SU-DHL-6 (cell line): ENCODE measurements at regions not wholly inside any gene's neighbourhood (a gene's known extent, or its start where the extent isn't known, plus 50 kb on each side); places are given as distances from the start of the nearest gene placed in this dataset.

Experiments
- H2AFZ ChIP-seq: fragments of 200-600 bp; sonication (generic); 2 replicates; pipeline ENCODE4 v1.6.1; 2014; ENCODE audit warnings: low read depth, mild to moderate bottlenecking, moderate library complexity, mixed read lengths, antibody characterized with exemption, low read length; ENCODE audit not compliant: severe bottlenecking
- H3F3A ChIP-seq: fragments of 200-600 bp; shearing (Covaris generic); 2 replicates; pipeline ENCODE4 v1.6.0; 2016; ENCODE audit warnings: antibody characterized with exemption, mild to moderate bottlenecking; ENCODE audit not compliant: insufficient read depth
- H3K27ac ChIP-seq: fragments of 200-600 bp; sonication (generic); 2 replicates; pipeline ENCODE4 v1.5.1; 2016; ENCODE audit warnings: low read depth, mild to moderate bottlenecking, low read length, moderate library complexity, mixed read lengths
- H3K27me3 ChIP-seq: fragments of 200-600 bp; sonication (generic), shearing (Covaris generic); 2 replicates; pipeline ENCODE4 v1.6.0; 2014; ENCODE audit warnings: mild to moderate bottlenecking, low read length
- H3K36me3 ChIP-seq: fragments of 200-600 bp; sonication (generic); 2 replicates; pipeline ENCODE4 v1.6.1; 2014; ENCODE audit warnings: mild to moderate bottlenecking, low read length, mixed read lengths
- H3K4me2 ChIP-seq: fragments of 300-600, 200-600 bp; shearing (Covaris generic), sonication (generic); 2 replicates; pipeline ENCODE4 v1.6.0; 2014; ENCODE audit warnings: low read length, low read depth, mild to moderate bottlenecking; ENCODE audit not compliant: poor library complexity, severe bottlenecking
- H3K4me3 ChIP-seq: fragments of 200-600 bp; sonication (generic); 2 replicates; pipeline ENCODE4 v1.5.1; 2014; ENCODE audit warnings: antibody characterized with exemption, low read length, mild to moderate bottlenecking, mixed read lengths; ENCODE audit not compliant: insufficient read depth, poor library complexity, severe bottlenecking
- H3K79me2 ChIP-seq: fragments of 200-600 bp; sonication (generic); 2 replicates; pipeline ENCODE4 v1.6.1; 2014; ENCODE audit warnings: mild to moderate bottlenecking, low read length, moderate library complexity; ENCODE audit not compliant: insufficient read depth
- H3K9ac ChIP-seq: fragments of 200-600 bp; sonication (generic); 2 replicates; pipeline ENCODE4 v1.7.0; 2014; ENCODE audit warnings: mild to moderate bottlenecking, low read length
- H3K9me2 ChIP-seq: fragments of 200-600 bp; sonication (generic); replicated peaks from 2 replicates; pipeline ENCODE4 v1.6.1; 2014; ENCODE audit warnings: low read length; ENCODE audit not compliant: insufficient read depth
- H3K9me3 ChIP-seq: fragments of 200-600 bp; sonication (generic); 2 replicates; pipeline ENCODE4 v1.6.1; 2014; ENCODE audit warnings: low read length, mixed read lengths; ENCODE audit not compliant: insufficient read depth
- H4K20me1 ChIP-seq: fragments of 200-600 bp; sonication (generic); 2 replicates; pipeline ENCODE4 v1.6.1; 2014; ENCODE audit warnings: low read depth, mild to moderate bottlenecking, antibody characterized with exemption, low read length, moderate library complexity, mixed read lengths
- CTCF ChIP-seq: fragments of 200-600 bp; sonication (generic); IDR thresholded peaks from one replicate; pipeline ENCODE4 v1.5.1; 2017; ENCODE audit warnings: antibody characterized with exemption, mild to moderate bottlenecking, low read length, moderate library complexity; ENCODE audit not compliant: insufficient read depth, poor library complexity, severe bottlenecking
- EZH2phosphoT487 ChIP-seq: fragments of 200-600 bp; sonication (generic), shearing (Covaris generic); conservative IDR thresholded peaks from 2 replicates; pipeline ENCODE4 v1.6.1; 2018; ENCODE audit warnings: mild to moderate bottlenecking, antibody characterized with exemption, low read length, moderate library complexity, mixed read lengths

- H3K9me3 ChIP-seq: no peaks in the 10 kb centered on the region
- H3K27me3 ChIP-seq: no peaks in the 10 kb centered on the region
- H4K20me1 ChIP-seq: 0 out of 2 replicates have a peak, but pooled peaks cover 2% of the 10 kb centered on the region
- no peaks in the 10 kb centered on the region for H3K79me2 ChIP-seq
- no peaks in the 10 kb centered on the region for H3K36me3 ChIP-seq
- no peaks in the 10 kb centered on the region for H3K9me2 ChIP-seq
- no peak overlapping the region for H3K4me3 ChIP-seq
- no peak overlapping the region for H3K9ac ChIP-seq
- H3F3A ChIP-seq: no peaks in the 10 kb centered on the region
- H3K4me2 ChIP-seq: no peak overlapping the region
- no peak overlapping the region for H2AFZ ChIP-seq
- TF ChIP-seq CTCF (no peak), EZH2phosphoT487 (no peak)
- no peak overlapping the region for H3K27ac ChIP-seq
Observed at GRCh38 chr7:110051372-110051771, 1039.6 kb upstream of the LRRN3 start.

GRCh38 chr7:110056331-110056730 lies 1034.6 kb upstream of the LRRN3 start:
- Histone ChIP-seq H3K9ac (no peak overlapping the region), H3K4me3 (no peak overlapping the region), H4K20me1 (no peaks in the 10 kb centered on the region), H3F3A (no peaks in the 10 kb centered on the region), H3K36me3 (no peaks in the 10 kb centered on the region), H3K9me2 (no peaks in the 10 kb centered on the region), H3K79me2 (no peaks in the 10 kb centered on the region), H3K27me3 (no peaks in the 10 kb centered on the region), H3K27ac (no peak overlapping the region), H2AFZ (no peak overlapping the region), H3K4me2 (no peak overlapping the region), H3K9me3 (no peaks in the 10 kb centered on the region)
- no peak for TF ChIP-seq EZH2phosphoT487
- no peak for TF ChIP-seq CTCF

GRCh38 chr7:110058401-110058800 lies 1032.5 kb upstream of the LRRN3 start:
- Histone ChIP-seq H3K9ac (no peak overlapping the region), H3K4me2 (no peak overlapping the region), H3F3A (no peaks in the 10 kb centered on the region), H4K20me1 (no peaks in the 10 kb centered on the region), H2AFZ (no peak overlapping the region), H3K79me2 (no peaks in the 10 kb centered on the region), H3K36me3 (no peaks in the 10 kb centered on the region), H3K27me3 (no peaks in the 10 kb centered on the region), H3K9me3 (no peaks in the 10 kb centered on the region), H3K9me2 (no peaks in the 10 kb centered on the region), H3K27ac (no peak overlapping the region), H3K4me3 (no peak overlapping the region)
- TF ChIP-seq EZH2phosphoT487: no peak
- TF ChIP-seq CTCF: no peak

- no peaks in the 10 kb centered on the region for H3K9me3 ChIP-seq
- H3K9ac ChIP-seq: no peak overlapping the region
- TF ChIP-seq EZH2phosphoT487 (no peak), CTCF (no peak)
- H3K36me3 ChIP-seq: no peaks in the 10 kb centered on the region
- no peaks in the 10 kb centered on the region for H4K20me1 ChIP-seq
- no peaks in the 10 kb centered on the region for H3K27me3 ChIP-seq
- H3F3A ChIP-seq: no peaks in the 10 kb centered on the region
- H3K4me3 ChIP-seq: no peak overlapping the region
- H3K4me2 ChIP-seq: no peak overlapping the region
- no peaks in the 10 kb centered on the region for H3K79me2 ChIP-seq
- no peak overlapping the region for H2AFZ ChIP-seq
- H3K27ac ChIP-seq: no peak overlapping the region
- no peaks in the 10 kb centered on the region for H3K9me2 ChIP-seq
Observed at GRCh38 chr7:110061387-110061786, 1029.5 kb upstream of the LRRN3 start.
